ENCODE measurements at regions not wholly inside any gene's neighbourhood (a gene's known extent, or its start where the extent isn't known, plus 50 kb on each side); places are given as distances from the start of the nearest gene placed in this dataset.

DNA sequence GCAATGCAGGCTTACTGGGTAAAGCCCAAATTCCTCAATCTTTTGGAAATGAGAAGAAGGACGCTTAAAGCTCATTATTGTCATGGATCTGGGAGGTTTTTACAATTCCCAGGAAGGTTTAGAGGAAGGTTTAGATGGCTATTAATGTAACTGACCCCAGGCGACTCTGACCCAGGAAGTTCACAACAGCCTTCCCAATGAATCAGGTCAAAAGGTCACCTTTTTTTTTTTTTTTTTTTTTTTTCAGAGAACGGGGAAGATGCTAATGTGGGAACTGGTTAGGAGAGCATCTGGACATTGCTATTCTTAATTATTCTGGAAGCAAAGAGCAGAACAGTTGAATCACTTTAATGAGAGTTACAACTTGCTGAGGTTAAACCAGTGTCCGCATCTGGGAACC is 149.9 kb upstream of the ITGB1 start:
- peaks cover 11% of the 10 kb centered on the region for H3K4me1 ChIP-seq (ENCODE audit: control insufficient read depth, extremely low read depth, insufficient read depth, low read length)
- no peaks in the 10 kb centered on the region for H3K36me3 ChIP-seq (ENCODE audit: control insufficient read depth in 2 of 2, extremely low read depth in 1 of 2, insufficient read depth in 2 of 2, low read length in 2 of 2)
- H3K27me3 ChIP-seq (ENCODE audit: control insufficient read depth, extremely low read depth, insufficient read depth, low read length), result no peaks in the 10 kb centered on the region
- no peaks in the 10 kb centered on the region for H3K9me3 ChIP-seq (ENCODE audit: control insufficient read depth, low read depth, low read length)
- no peaks in the 10 kb centered on the region for H4K20me1 ChIP-seq (ENCODE audit: control insufficient read depth, extremely low read depth, insufficient read depth, low read length)
- dilution Hi-C loops (cut with MboI; ENCODE audit: extremely low pct_ligation_motif_present, low sequenced_read_pairs), result no loop called here
- FAIRE-seq, result no peak
- no peak overlapping the region for H3K4me2 ChIP-seq (ENCODE audit: control insufficient read depth, extremely low read depth, insufficient read depth, low read depth, low read length)
- no peaks in the 10 kb centered on the region for H3K79me2 ChIP-seq (ENCODE audit: control insufficient read depth, insufficient read depth, low read length)
- no peak overlapping the region for H2AFZ ChIP-seq (ENCODE audit: control insufficient read depth, low read length)
- no peak overlapping the region for H3K27ac ChIP-seq (ENCODE audit: control insufficient read depth, insufficient read depth, low read length)
- no peaks in the 10 kb centered on the region for H3K9me1 ChIP-seq (ENCODE audit: control insufficient read depth, extremely low read depth, insufficient read depth, low read length)
- no peak overlapping the region for H3K9ac ChIP-seq (ENCODE audit: control insufficient read depth, extremely low read depth, insufficient read depth, low read length)
- TF ChIP-seq EZH2 (IDR thresholded peaks at IDR 0.05; ENCODE audit: low read length), result no peak
- TF ChIP-seq, protein P1, sequence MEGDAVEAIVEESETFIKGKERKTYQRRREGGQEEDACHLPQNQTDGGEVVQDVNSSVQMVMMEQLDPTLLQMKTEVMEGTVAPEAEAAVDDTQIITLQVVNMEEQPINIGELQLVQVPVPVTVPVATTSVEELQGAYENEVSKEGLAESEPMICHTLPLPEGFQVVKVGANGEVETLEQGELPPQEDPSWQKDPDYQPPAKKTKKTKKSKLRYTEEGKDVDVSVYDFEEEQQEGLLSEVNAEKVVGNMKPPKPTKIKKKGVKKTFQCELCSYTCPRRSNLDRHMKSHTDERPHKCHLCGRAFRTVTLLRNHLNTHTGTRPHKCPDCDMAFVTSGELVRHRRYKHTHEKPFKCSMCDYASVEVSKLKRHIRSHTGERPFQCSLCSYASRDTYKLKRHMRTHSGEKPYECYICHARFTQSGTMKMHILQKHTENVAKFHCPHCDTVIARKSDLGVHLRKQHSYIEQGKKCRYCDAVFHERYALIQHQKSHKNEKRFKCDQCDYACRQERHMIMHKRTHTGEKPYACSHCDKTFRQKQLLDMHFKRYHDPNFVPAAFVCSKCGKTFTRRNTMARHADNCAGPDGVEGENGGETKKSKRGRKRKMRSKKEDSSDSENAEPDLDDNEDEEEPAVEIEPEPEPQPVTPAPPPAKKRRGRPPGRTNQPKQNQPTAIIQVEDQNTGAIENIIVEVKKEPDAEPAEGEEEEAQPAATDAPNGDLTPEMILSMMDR (optimal IDR thresholded peaks at IDR 0.05 in 1 of 3, IDR thresholded peaks at IDR 0.05 in 1 of 3, conservative IDR thresholded peaks at IDR 0.05 in 1 of 3; ENCODE audit: extremely low read depth in 1 of 3, insufficient read depth in 2 of 3, low read length in 3 of 3), result no peak
- DNase-seq (ENCODE audit: low read depth, low spot score), result no peak
- no peak overlapping the region for H3K4me3 ChIP-seq (ENCODE audit: control insufficient read depth in 2 of 3, extremely low read depth in 1 of 3, insufficient read depth in 2 of 3, low read depth in 1 of 3, low read length in 3 of 3)

- Histone ChIP-seq H3K27me3 (ENCODE audit: control insufficient read depth, extremely low read depth, insufficient read depth, low read length) (no peaks in the 10 kb centered on the region), H4K20me1 (ENCODE audit: control insufficient read depth, extremely low read depth, insufficient read depth, low read length) (no peaks in the 10 kb centered on the region), H3K4me3 (ENCODE audit: control insufficient read depth in 2 of 3, extremely low read depth in 1 of 3, insufficient read depth in 2 of 3, low read depth in 1 of 3, low read length in 3 of 3) (no peak overlapping the region), H3K9ac (ENCODE audit: control insufficient read depth, extremely low read depth, insufficient read depth, low read length) (no peak overlapping the region), H3K79me2 (ENCODE audit: control insufficient read depth, insufficient read depth, low read length) (no peaks in the 10 kb centered on the region), H3K4me1 (ENCODE audit: control insufficient read depth, extremely low read depth, insufficient read depth, low read length) (peaks cover 9% of the 10 kb centered on the region), H3K4me2 (ENCODE audit: control insufficient read depth, extremely low read depth, insufficient read depth, low read depth, low read length) (no peak overlapping the region), H2AFZ (ENCODE audit: control insufficient read depth, low read length) (no peak overlapping the region), H3K9me3 (ENCODE audit: control insufficient read depth, low read depth, low read length) (no peaks in the 10 kb centered on the region), H3K27ac (ENCODE audit: control insufficient read depth, insufficient read depth, low read length) (no peak overlapping the region), H3K9me1 (ENCODE audit: control insufficient read depth, extremely low read depth, insufficient read depth, low read length) (no peaks in the 10 kb centered on the region), H3K36me3 (ENCODE audit: control insufficient read depth in 2 of 2, extremely low read depth in 1 of 2, insufficient read depth in 2 of 2, low read length in 2 of 2) (no peaks in the 10 kb centered on the region)
- DNase-seq (ENCODE audit: low read depth, low spot score) (no peak), FAIRE-seq (no peak)
- TF ChIP-seq, protein P1 (optimal IDR thresholded peaks at IDR 0.05 in 1 of 3, IDR thresholded peaks at IDR 0.05 in 1 of 3, conservative IDR thresholded peaks at IDR 0.05 in 1 of 3; ENCODE audit: extremely low read depth in 1 of 3, insufficient read depth in 2 of 3, low read length in 3 of 3), result no peak
- no peak for TF ChIP-seq EZH2 (IDR thresholded peaks at IDR 0.05; ENCODE audit: low read length)
- dilution Hi-C loops (cut with MboI; ENCODE audit: extremely low pct_ligation_motif_present, low sequenced_read_pairs), result no loop called here
Observed at GRCh38 chr10:33106767-33107166, 148.7 kb upstream of the ITGB1 start.
